Fibroblast of lung (primary cell): ENCODE measurements at regions not wholly inside any gene's neighbourhood (a gene's known extent, or its start where the extent isn't known, plus 50 kb on each side); places are given as distances from the start of the nearest gene placed in this dataset.

ENCODE experiments used
- DNase-seq, 2 donors: peaks; one replicate each; pipeline versions ENCODE4 v3.0.0 to v3.0.0-alpha.2; 2010; ENCODE audit warnings: low read depth in 2 of 2
- H2AFZ ChIP-seq: 2 replicates; pipeline ENCODE4 v1.5.1; 2012; ENCODE audit warnings: low read length, control low read depth, inconsistent platforms
- H3K27ac ChIP-seq: 2 replicates; pipeline ENCODE4 v1.5.1; 2011; ENCODE audit warnings: low read length, control low read depth; ENCODE audit not compliant: insufficient read depth
- H3K27me3 ChIP-seq: 2 replicates; pipeline ENCODE4 v1.5.1; 2011; ENCODE audit warnings: mild to moderate bottlenecking, low read length; ENCODE audit not compliant: control insufficient read depth, insufficient read depth
- H3K36me3 ChIP-seq: 2 replicates; pipeline ENCODE4 v1.5.1; 2011; ENCODE audit warnings: low read length; ENCODE audit not compliant: control insufficient read depth, insufficient read depth
- H3K4me1 ChIP-seq: 2 replicates; pipeline ENCODE4 v1.5.1; 2011; ENCODE audit warnings: low read length; ENCODE audit not compliant: control insufficient read depth, insufficient read depth; ENCODE audit errors: extremely low read depth
- H3K4me2 ChIP-seq: 2 replicates; pipeline ENCODE4 v1.5.1; 2011; ENCODE audit warnings: low read length, control low read depth; ENCODE audit not compliant: insufficient read depth; ENCODE audit errors: extremely low read depth
- H3K4me3 ChIP-seq, 4 experiments: fragments of 200-600 bp in 1 of 4; sonication (generic) in 1 of 4; replicated peaks in 1 of 4; 2 replicates each; pipeline ENCODE4 v1.5.1; 2011 to 2016; ENCODE audit warnings: low read length in 4 of 4, low read depth in 3 of 4, mild to moderate bottlenecking in 3 of 4, control low read depth in 2 of 4, inconsistent platforms in 1 of 4, mixed read lengths in 1 of 4; ENCODE audit not compliant: insufficient read depth in 1 of 4; ENCODE audit errors: control extremely low read depth in 1 of 4
- H3K79me2 ChIP-seq: 2 replicates; pipeline ENCODE4 v1.5.1; 2012; ENCODE audit warnings: mild to moderate bottlenecking, low read length, inconsistent platforms; ENCODE audit not compliant: control insufficient read depth, insufficient read depth
- H3K9ac ChIP-seq: 2 replicates; pipeline ENCODE4 v1.5.1; 2011; ENCODE audit warnings: mild to moderate bottlenecking, low read length, control low read depth; ENCODE audit not compliant: insufficient read depth
- H3K9me3 ChIP-seq: 2 replicates; pipeline ENCODE4 v1.5.1; 2012; ENCODE audit warnings: low read depth, low read length; ENCODE audit not compliant: control insufficient read depth, insufficient read depth
- H4K20me1 ChIP-seq: 2 replicates; pipeline ENCODE4 v1.5.1; 2011; ENCODE audit warnings: low read length; ENCODE audit not compliant: control insufficient read depth, insufficient read depth; ENCODE audit errors: extremely low read depth
- CTCF ChIP-seq, 2 donors: IDR thresholded peaks in 1 of 2; conservative IDR thresholded peaks in 1 of 2; 1 replicate in 1 of 2; 2 replicates in 1 of 2; pipeline ENCODE4 v1.5.1; 2011 to 2012; ENCODE audit warnings: low read length in 2 of 2, control low read depth in 1 of 2, inconsistent platforms in 1 of 2, low read depth in 1 of 2, mild to moderate bottlenecking in 1 of 2
- EZH2 ChIP-seq: IDR thresholded peaks from 2 replicates; pipeline ENCODE4 v1.5.1; 2012; ENCODE audit warnings: low read length, control low read depth, mild to moderate bottlenecking; ENCODE audit errors: missing control alignments

GRCh38 chr4:103318327-103318726 lies 120.2 kb upstream of the CENPE start:
- Histone ChIP-seq H3K4me2 (no peak overlapping the region), H3K9me3 (no peaks in the 10 kb centered on the region), H2AFZ (no peak overlapping the region), H3K4me1 (no peaks in the 10 kb centered on the region), H3K9ac (no peak overlapping the region), H3K4me3 (no peak overlapping the region), H3K79me2 (no peaks in the 10 kb centered on the region), H3K27ac (no peak overlapping the region), H3K36me3 (no peaks in the 10 kb centered on the region), H3K27me3 (no peaks in the 10 kb centered on the region), H4K20me1 (no peaks in the 10 kb centered on the region)
- DNase-seq: no peak
- no peak for TF ChIP-seq CTCF (conservative IDR thresholded peaks at IDR 0.05 in 1 of 2, IDR thresholded peaks at IDR 0.05 in 1 of 2; ENCODE audit: low read depth in 1 of 2, low read length in 2 of 2)
- TF ChIP-seq EZH2: no peak

- Histone ChIP-seq H3K36me3 (no peaks in the 10 kb centered on the region), H3K4me3 (no peak overlapping the region), H3K9me3 (no peaks in the 10 kb centered on the region), H4K20me1 (no peaks in the 10 kb centered on the region), H3K79me2 (no peaks in the 10 kb centered on the region), H3K27ac (no peak overlapping the region), H3K4me1 (no peaks in the 10 kb centered on the region), H3K4me2 (no peak overlapping the region), H3K9ac (no peak overlapping the region), H2AFZ (no peak overlapping the region), H3K27me3 (no peaks in the 10 kb centered on the region)
- no peak for DNase-seq
- TF ChIP-seq EZH2 (no peak), CTCF (conservative IDR thresholded peaks at IDR 0.05 in 1 of 2, IDR thresholded peaks at IDR 0.05 in 1 of 2; ENCODE audit: low read depth in 1 of 2, low read length in 2 of 2) (no peak)
Observed at GRCh38 chr4:103308248-103308561, 110.1 kb upstream of the CENPE start.

GRCh38 chr4:103307453-103308247 lies 109.5 kb upstream of the CENPE start:
- H3K9me3 ChIP-seq: no peaks in the 10 kb centered on the region
- H3K27me3 ChIP-seq: no peaks in the 10 kb centered on the region
- no peak overlapping the region for H3K4me2 ChIP-seq
- no peaks in the 10 kb centered on the region for H4K20me1 ChIP-seq
- no peak overlapping the region for H2AFZ ChIP-seq
- no peak overlapping the region for H3K9ac ChIP-seq
- TF ChIP-seq EZH2: no peak
- TF ChIP-seq CTCF (conservative IDR thresholded peaks at IDR 0.05 in 1 of 2, IDR thresholded peaks at IDR 0.05 in 1 of 2; ENCODE audit: low read depth in 1 of 2, low read length in 2 of 2): no peak
- H3K27ac ChIP-seq: no peak overlapping the region
- no peak for DNase-seq
- H3K36me3 ChIP-seq: no peaks in the 10 kb centered on the region
- H3K4me1 ChIP-seq: no peaks in the 10 kb centered on the region
- H3K79me2 ChIP-seq: no peaks in the 10 kb centered on the region
- no peak overlapping the region for H3K4me3 ChIP-seq
